GM10266 (cell line): ENCODE measurements at regions not wholly inside any gene's neighbourhood (a gene's known extent, or its start where the extent isn't known, plus 50 kb on each side); places are given as distances from the start of the nearest gene placed in this dataset.
"Not testable (repeated sequence)": the region's sequence is repeated elsewhere in the genome, so short reads cannot be mapped to it uniquely, and the experiment has no call there.

Experiments
- DNase-seq: peaks from one replicate; pipeline ENCODE4 v3.0.0; 2012; ENCODE audit errors: extremely low spot score
- TF ChIP-seq, protein P1 (sequence below): IDR thresholded peaks from 2 replicates; pipeline ENCODE4 v1.5.1; 2012; ENCODE audit warnings: mild to moderate bottlenecking, low read depth; ENCODE audit not compliant: control insufficient read depth, insufficient read depth; ENCODE audit errors: missing control alignments

DNA sequence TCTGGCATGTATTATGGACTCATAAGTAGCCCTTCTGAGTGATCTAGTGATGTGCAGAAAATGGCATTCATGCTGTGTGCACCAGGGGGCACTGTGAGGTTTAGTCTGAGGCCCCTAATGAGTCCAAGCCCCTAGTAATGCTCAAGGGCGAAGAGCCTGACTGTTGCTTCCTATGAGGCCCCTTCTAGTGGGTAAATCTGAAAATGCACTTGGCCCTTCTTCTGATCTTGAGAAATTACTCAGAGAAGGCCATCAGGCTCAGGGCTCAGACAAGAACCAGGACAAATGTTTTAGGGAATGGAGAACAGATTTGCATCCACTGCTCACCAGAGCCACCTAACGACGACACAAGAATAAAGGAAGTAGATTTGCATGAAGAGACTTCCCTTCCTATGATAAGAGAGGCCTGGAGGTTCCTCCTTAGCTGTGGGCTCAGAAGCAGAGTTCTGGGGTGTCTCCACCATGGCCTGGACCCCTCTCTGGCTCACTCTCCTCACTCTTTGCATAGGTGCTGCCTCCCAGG, 75.8 kb downstream of the GGTLC2 start:
- TF ChIP-seq, protein P1, sequence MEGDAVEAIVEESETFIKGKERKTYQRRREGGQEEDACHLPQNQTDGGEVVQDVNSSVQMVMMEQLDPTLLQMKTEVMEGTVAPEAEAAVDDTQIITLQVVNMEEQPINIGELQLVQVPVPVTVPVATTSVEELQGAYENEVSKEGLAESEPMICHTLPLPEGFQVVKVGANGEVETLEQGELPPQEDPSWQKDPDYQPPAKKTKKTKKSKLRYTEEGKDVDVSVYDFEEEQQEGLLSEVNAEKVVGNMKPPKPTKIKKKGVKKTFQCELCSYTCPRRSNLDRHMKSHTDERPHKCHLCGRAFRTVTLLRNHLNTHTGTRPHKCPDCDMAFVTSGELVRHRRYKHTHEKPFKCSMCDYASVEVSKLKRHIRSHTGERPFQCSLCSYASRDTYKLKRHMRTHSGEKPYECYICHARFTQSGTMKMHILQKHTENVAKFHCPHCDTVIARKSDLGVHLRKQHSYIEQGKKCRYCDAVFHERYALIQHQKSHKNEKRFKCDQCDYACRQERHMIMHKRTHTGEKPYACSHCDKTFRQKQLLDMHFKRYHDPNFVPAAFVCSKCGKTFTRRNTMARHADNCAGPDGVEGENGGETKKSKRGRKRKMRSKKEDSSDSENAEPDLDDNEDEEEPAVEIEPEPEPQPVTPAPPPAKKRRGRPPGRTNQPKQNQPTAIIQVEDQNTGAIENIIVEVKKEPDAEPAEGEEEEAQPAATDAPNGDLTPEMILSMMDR, result peak; percentile 70
- peak; percentile 69 for DNase-seq

DNA sequence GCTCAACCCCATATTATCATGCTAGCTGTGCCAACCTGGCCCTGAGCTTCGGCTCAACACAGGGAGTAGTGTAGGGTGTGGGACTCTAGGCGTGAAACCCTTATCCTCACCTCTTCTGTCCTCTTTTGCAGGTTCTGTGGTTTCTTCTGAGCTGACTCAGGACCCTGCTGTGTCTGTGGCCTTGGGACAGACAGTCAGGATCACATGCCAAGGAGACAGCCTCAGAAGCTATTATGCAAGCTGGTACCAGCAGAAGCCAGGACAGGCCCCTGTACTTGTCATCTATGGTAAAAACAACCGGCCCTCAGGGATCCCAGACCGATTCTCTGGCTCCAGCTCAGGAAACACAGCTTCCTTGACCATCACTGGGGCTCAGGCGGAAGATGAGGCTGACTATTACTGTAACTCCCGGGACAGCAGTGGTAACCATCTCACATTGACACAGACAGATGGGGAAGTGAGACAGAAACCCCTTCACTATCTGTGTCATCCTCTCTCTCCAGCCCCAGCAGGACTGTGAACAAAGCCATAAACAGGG, 76.4 kb downstream of the GGTLC2 start:
- peak; percentile 70 for DNase-seq

DNA sequence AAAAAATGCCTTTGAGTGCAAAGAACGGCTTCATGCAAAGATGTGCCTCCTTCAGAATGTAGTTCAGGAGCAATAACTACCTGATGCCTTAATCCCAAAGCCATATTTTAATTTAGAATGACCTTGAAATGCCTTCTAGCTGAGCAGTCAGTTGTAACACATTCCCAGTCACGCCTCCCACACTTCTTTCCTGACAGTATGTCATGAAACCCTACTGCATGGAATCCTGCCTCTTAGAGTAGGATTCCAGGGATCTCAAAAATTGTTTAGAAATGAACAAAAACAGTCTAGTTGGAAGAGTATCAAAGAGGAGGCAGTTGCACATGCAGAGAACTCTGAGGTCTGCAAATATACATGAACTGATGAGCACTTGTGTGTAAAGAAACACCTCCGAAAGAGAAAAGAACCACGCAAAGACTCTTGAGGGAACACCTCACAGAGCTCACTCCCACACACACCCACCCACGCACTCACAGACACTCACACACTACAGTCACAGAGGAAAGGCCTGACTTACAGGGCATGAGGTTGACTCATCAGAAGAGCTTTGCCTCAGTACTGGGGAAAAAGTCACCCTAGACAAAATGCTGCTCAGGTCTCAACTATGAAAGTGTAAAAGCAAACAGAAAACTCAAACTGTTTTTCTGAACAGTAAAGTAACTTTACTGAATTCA, 77.4 kb downstream of the GGTLC2 start:
- TF ChIP-seq, protein P1, result no peak
- DNase-seq, result peak; percentile 26

More for the DNA sequence above, 76.4 kb downstream of the GGTLC2 start:
- TF ChIP-seq, protein P1, result no peak

DNA sequence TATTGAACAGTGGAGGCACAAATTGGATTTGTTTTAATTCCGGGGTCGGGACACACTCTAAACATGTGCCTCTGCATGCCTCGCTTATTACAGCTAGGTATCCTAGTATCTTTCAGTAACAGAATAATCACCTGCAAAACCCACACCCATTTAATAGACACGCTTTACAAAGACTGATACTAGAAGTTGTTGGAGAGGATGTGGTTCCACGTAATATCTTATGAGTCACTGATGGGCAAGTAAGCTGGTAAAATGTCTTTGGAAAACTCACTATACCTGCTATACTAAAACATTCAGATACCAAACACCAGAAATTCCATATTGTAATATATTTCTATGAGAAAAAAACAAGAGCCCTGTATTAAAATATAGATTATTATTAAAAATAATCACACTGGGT, 84.0 kb downstream of the GGTLC2 start:
- TF ChIP-seq, protein P1, result no peak

DNA sequence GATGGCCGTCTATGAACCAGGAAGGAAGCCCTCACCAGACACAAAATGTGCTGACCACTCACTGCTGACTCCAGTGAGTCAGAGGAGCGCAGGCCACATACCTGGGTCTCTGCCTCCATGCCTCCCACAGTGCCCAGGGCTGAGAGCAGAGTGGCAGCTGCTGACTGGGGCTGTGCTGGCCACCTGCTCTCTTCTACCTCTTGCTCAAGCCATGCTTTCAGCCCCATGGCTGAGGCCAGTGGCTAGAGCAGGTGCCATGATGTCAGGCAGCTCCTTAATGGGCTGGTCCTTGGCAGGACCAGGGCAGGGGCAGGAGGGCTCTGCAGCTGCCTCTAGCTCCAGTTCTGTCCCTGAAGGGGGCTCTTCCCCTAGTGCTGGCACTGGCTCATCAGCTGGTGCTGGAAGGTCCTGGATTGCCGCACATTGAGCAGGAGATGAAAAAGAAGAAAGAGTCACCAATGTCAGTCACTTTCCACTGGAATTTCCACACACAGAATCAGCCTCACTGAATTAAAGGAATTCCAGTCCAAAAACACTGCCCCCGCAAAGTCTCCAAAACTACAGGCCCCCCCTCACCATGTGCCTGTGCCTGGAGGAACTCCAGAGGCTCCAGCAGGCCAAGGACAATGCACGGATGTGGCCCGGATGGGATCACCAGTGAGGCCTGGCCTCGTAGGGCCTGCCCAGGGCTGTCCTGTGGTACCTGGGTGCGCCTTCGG, 86.4 kb downstream of the GGTLC2 start:
- TF ChIP-seq, protein P1, result no peak
- no peak for DNase-seq

More for the DNA sequence above, 84.0 kb downstream of the GGTLC2 start:
- DNase-seq, result no peak

DNA sequence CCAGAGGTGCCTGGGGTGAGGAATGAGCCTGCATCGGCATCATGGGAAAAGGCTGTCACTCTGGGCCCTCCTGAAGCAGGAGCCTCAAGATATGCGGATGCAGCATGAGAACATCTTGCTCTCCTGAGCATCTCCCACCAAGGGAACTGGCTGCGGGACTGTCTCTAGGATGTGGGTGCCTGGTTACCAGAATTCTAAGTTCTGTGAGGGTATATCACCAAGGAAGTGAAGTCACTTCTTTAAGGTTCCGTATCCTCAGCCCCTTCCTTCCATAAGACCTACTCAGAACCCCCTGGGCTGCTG, 86.9 kb downstream of the GGTLC2 start:
- TF ChIP-seq, protein P1, result no peak
- no peak for DNase-seq

DNA sequence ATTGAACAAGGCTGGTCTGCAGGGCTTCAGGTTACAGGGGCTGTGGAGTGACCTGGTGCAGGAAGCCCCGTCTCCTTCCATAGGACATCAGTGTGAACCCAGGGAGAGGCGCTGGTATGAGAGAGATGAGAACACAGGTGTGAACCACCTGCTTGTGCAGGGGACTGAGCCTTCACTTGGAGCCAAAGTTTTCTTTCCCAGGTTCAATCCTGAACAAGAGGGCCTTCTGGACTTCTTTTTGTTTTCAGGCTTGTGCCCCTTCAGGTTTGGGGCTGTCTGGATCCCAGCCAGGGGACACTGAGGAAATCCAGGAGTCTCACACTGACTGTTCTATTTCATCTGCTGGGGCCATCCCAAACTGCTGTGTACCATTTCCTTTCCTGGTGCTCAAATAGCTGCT, 88.6 kb downstream of the GGTLC2 start:
- DNase-seq, result not testable (repeated sequence)
